Uterus (tissue), 3 donors: ENCODE measurements at regions not wholly inside any gene's neighbourhood (a gene's known extent, or its start where the extent isn't known, plus 50 kb on each side); places are given as distances from the start of the nearest gene placed in this dataset.

Experiments used
- DNase-seq, 2 donors: peaks; one replicate each; pipeline ENCODE4 v3.0.0-alpha.2; 2019 to 2020
- H3K27ac ChIP-seq, 2 donors: fragments of 200-600 bp; sonication (generic); 1 replicate in 1 of 2; 2 replicates in 1 of 2; pipeline ENCODE4 v1.5.1; 2016 to 2018
- H3K27me3 ChIP-seq, 2 donors: fragments of 200-600 bp; sonication (generic); one replicate each; pipeline ENCODE4 v1.5.1; 2018 to 2019; ENCODE audit warnings: control low read depth in 1 of 2
- H3K36me3 ChIP-seq, 2 donors: fragments of 200-600 bp; sonication (generic); one replicate each; pipeline ENCODE4 v1.5.1; 2019; ENCODE audit warnings: control low read depth in 1 of 2
- H3K4me1 ChIP-seq, 2 donors: fragments of 200-600 bp; sonication (generic); one replicate each; pipeline ENCODE4 v1.5.1; 2018 to 2019; ENCODE audit warnings: control low read depth in 1 of 2
- H3K4me3 ChIP-seq, 2 donors: fragments of 200-600 bp; sonication (generic); 1 replicate in 1 of 2; 2 replicates in 1 of 2; pipeline ENCODE4 v1.5.1; 2018 to 2019; ENCODE audit warnings: mild to moderate bottlenecking in 1 of 2
- H3K9me3 ChIP-seq, 2 donors: fragments of 200-600 bp; sonication (generic); one replicate each; pipeline ENCODE4 v1.5.1; 2019; ENCODE audit warnings: control low read depth in 1 of 2
- CTCF ChIP-seq, 4 experiments: fragments of 200-600 bp in 2 of 4; fragments of 450-650 bp in 2 of 4; sonication (generic) in 2 of 4; IDR thresholded peaks; one replicate each; pipeline ENCODE4 v1.5.1; 2016 to 2019; ENCODE audit warnings: antibody characterized with exemption in 4 of 4, mild to moderate bottlenecking in 2 of 4, moderate library complexity in 1 of 4
- POLR2A ChIP-seq, 2 donors: fragments of 450-650 bp; IDR thresholded peaks; one replicate each; pipeline ENCODE4 v1.6.1; 2016; ENCODE audit warnings: antibody characterized with exemption in 2 of 2, mild to moderate bottlenecking in 1 of 2, moderate library complexity in 1 of 2
- intact Hi-C: fragments of 100-400 bp; cut with DNase I; formaldehyde crosslinking; loops from one replicate; pipeline ENCODE4 v1.15.1; 2023; ENCODE audit warnings: low total_unique reads
- donor health status: DM: yes; HTN: yes; CAD: no.

GRCh38 chr1:30042438-30043147 is 680.8 kb downstream of the MATN1 start:
- Histone ChIP-seq H3K27ac (no peak overlapping the region), H3K4me1 (no peaks in the 10 kb centered on the region), H3K27me3 (no peaks in the 10 kb centered on the region), H3K4me3 (no peak overlapping the region), H3K9me3 (no peaks in the 10 kb centered on the region), H3K36me3 (no peaks in the 10 kb centered on the region)
- no peak for DNase-seq
- TF ChIP-seq CTCF (IDR thresholded peaks at IDR 0.05): no peak
- no peak for TF ChIP-seq POLR2A (IDR thresholded peaks at IDR 0.05)
- intact Hi-C loops: no loop called here

GRCh38 chr1:30041741-30042437 is 681.5 kb downstream of the MATN1 start:
- intact Hi-C loops: no loop called here
- Histone ChIP-seq H3K4me1 (no peaks in the 10 kb centered on the region), H3K4me3 (no peak overlapping the region), H3K36me3 (no peaks in the 10 kb centered on the region), H3K27ac (no peak overlapping the region), H3K9me3 (no peaks in the 10 kb centered on the region), H3K27me3 (no peaks in the 10 kb centered on the region)
- TF ChIP-seq POLR2A (IDR thresholded peaks at IDR 0.05) (no peak), CTCF (IDR thresholded peaks at IDR 0.05) (no peak)
- DNase-seq: no peak

GRCh38 chr1:30040081-30041019 is 683.0 kb downstream of the MATN1 start:
- H3K27me3 ChIP-seq: no peaks in the 10 kb centered on the region
- TF ChIP-seq POLR2A (IDR thresholded peaks at IDR 0.05) (no peak), CTCF (IDR thresholded peaks at IDR 0.05) (no peak)
- H3K9me3 ChIP-seq: no peaks in the 10 kb centered on the region
- no peaks in the 10 kb centered on the region for H3K4me1 ChIP-seq
- H3K4me3 ChIP-seq: no peak overlapping the region
- H3K36me3 ChIP-seq: no peaks in the 10 kb centered on the region
- H3K27ac ChIP-seq: no peak overlapping the region
- intact Hi-C loops: no loop called here
- no peak for DNase-seq

GRCh38 chr1:30039354-30040080 is 683.9 kb downstream of the MATN1 start:
- H3K4me1 ChIP-seq: no peaks in the 10 kb centered on the region
- no peak for DNase-seq
- no peaks in the 10 kb centered on the region for H3K9me3 ChIP-seq
- TF ChIP-seq CTCF (IDR thresholded peaks at IDR 0.05) (no peak), POLR2A (IDR thresholded peaks at IDR 0.05) (no peak)
- no peak overlapping the region for H3K4me3 ChIP-seq
- intact Hi-C loops: no loop called here
- no peaks in the 10 kb centered on the region for H3K36me3 ChIP-seq
- no peak overlapping the region for H3K27ac ChIP-seq
- H3K27me3 ChIP-seq: no peaks in the 10 kb centered on the region
